HG02973 (cell line): ENCODE measurements at regions not wholly inside any gene's neighbourhood (a gene's known extent, or its start where the extent isn't known, plus 50 kb on each side); places are given as distances from the start of the nearest gene placed in this dataset.

Source experiments
- ATAC-seq: cut with Tn5 transposase; IDR thresholded peaks from one replicate; pipeline ENCODE4 v1.9.1; 2021; ENCODE audit warnings: moderate library complexity; ENCODE audit not compliant: unreplicated experiment

DNA sequence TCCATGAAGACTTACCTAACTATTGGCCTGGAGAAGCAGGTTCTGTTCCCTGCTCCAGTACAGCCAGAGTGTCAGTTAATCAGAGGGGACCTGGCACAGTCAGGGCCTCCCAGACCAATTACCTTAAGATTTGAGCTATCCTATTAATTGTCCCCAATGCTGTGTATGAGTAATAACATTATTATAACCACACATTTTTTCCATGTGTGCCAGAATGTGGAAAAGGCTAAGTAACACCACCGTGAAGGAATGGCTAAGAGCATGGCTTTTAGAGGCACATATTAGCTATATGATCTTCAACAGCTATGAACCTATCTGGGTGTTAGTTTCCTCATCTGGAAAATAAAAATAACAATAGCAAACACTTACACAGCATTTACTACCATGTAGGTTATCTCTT lies 111.1 kb upstream of the RAP1B start:
- ATAC-seq, result no peak

DNA sequence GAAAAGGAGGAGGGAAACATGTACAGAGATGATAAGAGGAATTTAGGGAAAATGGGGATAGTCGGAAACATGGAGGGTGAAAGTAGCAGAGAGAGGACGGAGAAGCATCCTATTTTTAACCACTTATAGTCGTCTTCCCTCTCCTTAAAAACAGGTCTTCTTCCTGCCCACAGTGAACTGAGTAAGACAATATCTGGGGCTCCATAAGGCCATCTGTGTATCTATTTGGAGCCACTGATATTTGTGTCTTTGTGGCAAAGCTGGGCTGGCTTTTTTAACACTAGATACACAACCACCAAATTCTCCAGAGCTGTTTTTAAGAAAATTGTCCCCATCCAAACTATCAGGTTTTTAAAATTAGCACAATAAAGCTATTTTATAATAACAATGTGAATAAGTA lies 109.5 kb upstream of the RAP1B start:
- ATAC-seq, result no peak

DNA sequence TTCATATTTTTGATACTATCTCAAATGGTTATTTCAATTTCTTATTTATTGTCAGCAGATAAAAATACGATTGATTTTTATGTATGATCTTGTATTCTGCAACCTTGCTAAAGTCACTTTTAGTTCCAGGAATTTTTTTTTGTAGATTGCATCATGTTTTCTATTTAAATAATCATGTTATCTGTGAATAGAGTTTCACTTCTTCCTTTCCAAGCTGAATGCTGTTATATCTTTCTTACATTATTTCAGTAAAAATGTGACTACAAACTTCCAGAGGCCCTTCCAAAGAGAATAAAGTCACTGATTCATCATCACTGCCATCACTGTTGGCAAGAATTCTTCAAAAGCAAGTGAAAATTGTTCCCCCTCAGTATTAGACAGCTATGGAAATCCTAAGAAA lies 104.7 kb upstream of the RAP1B start:
- no peak for ATAC-seq

DNA sequence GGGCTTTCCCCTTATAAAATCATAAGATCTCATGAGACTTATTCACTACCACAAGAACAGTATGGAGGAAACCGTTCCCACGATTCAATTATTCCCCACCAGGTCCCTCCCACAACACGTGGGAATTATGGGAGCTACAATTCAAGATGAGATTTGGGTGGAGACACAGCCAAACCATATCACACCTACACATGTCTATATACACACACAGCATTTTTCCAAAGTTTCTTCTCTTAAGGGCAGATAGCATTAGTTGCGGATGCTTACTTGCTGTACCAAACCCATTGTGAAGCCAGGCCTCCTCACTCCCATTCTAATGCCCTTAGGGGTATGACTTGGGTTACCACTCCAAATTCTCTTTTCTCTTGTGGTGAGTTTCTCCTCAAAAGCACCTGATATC lies 104.1 kb upstream of the RAP1B start:
- no peak for ATAC-seq

DNA sequence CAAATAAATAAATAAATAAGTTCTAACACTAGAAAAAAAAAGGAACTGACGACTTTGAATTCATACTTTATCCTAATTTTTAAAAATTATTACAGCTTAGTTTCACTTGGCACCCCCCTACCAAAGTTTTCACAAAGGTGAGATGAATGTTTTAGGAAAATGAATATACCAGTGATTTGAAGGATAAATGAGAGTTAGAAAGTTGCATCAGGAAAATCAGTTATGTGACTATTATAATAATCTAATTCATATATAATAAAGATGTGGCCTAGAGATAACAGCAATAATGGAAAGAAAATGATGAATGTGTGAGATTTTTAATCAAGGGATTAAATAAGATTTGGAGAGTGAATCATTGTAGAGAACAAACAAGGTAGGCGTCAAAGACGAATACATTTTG lies 103.0 kb upstream of the RAP1B start:
- ATAC-seq, result no peak

DNA sequence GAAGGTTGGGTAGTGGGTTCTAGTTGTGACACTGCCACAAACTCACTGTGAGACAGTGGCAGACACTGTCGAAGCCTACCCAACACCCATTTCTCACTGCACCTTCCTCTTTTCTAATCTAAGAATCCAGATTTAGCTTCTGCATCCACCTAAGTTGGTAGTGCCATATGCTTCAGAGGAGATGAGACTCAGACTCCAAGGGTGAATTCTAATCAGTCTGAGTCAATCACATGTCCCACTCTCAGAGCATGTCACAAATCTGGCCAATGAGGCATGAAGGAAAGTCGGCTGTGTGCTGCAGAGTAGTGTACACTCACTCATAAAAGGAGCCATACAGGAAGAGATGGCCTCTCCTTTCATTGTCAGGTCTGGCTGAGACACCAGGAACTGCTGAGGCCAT lies 102.1 kb upstream of the RAP1B start:
- ATAC-seq, result no peak

DNA sequence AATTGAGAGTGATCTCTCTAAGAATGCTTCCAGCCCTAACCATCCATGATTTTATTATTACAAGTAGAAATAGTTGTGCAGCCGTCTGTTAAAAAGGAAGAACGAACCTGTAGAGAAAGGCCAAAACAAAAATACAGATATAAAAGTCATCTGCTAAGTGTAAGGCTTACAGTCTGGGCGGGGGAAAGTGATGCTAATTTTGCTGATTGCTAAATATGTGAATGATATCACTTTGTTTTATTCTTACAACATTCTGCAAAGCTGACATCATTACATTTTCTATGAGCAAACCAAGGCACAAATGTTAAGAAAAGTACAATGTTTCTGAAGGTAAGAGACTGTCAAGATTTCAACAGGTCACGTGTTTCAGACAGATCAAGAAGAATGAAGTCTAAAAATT lies 101.5 kb upstream of the RAP1B start:
- ATAC-seq, result no peak

DNA sequence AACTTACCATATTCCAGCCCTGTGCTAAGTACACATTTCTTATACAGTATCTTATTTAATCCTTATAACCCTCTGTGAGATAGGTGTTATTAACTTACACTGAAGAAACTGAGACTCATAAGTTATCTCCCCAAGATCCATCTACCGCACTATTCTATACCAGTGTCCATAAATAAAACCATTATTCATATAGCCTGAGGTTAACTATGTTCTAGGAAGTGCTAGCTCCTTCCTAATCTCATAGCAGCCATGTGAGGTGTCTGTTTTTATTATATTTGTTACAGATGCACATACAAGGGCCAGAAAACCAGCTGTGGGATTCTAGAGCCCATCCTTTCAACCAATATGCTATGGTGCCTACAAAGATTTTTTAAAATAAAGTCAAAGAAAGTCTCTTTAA lies 100.3 kb upstream of the RAP1B start:
- no peak for ATAC-seq

DNA sequence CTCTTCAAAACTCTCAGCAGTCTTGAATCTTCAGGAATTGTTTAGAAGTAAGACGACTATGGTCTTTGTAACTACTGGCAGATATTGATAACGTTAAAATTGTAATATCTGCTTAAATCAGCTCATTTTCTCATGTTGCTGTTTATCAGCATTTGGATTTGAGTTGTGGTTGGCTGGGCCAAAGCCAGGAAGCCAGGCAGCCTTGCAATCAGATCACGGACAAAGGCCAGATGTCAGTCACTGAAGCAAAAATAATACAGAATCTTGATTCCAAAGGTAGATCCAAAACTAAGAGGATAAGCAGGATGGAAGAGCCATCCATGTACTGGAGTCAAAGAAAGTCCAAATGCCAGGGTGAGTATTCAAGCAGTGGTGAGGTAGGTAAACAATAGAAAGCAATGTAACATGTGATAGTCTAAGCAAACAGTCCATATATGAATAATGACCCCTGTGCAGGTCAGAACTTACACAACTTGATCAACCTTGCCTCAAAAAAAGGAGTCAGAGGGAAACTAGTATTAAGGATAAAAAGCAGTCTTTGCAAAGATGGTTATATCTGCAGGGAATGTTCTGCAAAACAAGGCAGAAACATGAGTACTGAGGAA lies 95.8 kb upstream of the RAP1B start:
- ATAC-seq, result no peak

DNA sequence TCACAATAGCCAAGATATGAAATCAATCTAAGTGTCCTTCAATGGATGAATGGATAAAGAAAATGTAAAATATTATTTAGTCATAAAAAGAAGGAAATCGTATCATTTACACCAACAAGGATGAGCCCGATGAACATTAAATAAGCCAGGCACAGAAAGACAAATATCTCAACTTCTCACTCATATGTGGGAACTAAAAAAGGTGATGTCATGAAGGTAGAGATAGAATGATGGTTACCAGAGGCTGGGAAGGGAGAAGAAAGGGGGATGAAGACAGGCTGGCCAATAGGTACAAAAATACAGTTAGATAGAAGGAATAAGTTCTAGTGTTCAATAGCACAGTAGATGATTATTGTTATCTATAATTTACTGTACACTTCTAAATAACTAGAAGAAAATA lies 94.9 kb upstream of the RAP1B start:
- no peak for ATAC-seq

DNA sequence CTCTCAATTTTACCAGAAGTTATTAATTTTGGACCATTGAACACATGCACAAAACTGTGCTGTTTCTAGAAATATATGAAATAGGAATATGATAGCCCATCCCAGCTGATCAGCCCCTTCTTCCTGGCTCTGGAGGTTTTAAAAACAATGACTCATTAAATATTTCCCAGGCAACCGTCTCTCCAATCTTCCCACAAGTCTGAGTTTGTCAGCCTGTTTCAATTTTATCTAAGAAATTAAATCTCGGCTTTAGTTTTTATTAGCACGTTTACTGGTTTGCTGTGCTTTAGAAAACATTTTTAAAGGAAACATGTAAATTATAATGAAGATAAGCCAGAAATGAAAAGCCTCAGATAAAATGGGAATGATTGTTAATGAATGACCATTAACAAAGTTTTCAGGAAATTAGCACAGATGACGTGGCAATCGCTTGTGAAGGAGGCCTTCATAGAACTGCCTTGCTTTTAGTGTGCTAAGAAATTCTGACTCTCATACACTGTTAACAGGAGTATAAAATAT lies 89.3 kb upstream of the RAP1B start:
- ATAC-seq, result no peak

DNA sequence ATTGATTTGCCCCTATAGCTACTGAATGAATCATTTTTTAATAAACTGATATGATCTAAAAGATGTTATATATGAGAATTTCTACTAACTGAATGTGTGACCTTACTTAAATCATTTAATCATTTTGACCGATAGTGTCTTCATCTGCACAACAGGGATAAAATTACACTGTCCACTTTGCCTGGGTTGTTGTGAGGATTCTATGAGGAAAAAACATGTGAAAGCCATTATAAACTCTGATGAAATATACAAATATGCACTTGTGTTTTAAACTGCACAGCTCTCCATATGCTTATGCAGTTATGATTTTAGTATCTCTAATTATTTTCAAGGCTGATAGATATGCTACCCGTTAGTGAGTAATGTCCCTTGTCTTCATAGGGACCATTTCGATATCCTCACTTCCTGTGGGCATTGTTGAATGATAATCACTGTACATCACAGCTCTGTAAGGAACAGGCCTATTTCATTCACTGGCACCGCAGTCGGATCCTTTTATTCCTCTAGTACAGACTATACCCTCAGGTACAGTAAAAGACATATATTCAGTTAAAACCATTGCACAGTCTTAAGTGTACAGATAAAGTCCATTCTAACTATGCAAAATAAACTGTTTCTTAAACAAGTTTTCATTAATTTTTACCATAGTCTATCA lies 88.7 kb upstream of the RAP1B start:
- ATAC-seq, result no peak

DNA sequence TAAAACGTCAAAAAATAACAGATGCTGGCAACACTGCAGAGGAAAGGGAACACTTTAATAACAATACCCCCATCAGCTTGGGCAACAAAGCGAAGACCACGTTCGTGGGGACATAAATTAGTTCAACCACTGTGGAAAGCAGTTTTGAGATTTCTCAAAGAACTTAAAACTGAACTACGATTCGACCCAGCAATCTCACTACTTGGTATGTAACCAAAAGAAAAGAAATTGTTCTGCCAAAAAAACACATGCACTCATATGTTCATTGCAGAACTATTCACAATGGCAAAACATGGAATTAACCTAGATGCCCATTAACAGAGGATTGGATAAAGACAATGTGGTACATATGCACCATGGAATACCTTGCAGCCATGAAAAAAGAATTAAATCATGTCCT lies 81.2 kb upstream of the RAP1B start:
- no peak for ATAC-seq

DNA sequence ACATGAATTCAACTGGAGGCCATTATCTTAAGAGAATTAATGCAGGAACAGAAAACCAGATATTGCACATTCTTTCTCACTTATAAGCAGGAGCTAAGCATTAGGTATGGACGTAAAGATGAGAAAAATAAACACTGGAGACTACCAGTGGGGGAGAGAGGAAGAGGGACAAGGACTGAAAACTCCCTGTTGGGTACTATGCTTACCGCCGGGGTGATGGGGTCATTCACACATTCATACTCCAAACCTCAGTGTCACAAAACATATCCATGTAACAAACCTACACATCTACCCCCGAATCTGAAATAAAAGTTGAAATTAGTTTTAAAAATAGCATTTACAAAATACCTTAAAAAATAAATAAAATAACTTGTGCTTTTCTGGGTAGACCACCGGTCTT lies 80.8 kb upstream of the RAP1B start:
- ATAC-seq, result no peak

DNA sequence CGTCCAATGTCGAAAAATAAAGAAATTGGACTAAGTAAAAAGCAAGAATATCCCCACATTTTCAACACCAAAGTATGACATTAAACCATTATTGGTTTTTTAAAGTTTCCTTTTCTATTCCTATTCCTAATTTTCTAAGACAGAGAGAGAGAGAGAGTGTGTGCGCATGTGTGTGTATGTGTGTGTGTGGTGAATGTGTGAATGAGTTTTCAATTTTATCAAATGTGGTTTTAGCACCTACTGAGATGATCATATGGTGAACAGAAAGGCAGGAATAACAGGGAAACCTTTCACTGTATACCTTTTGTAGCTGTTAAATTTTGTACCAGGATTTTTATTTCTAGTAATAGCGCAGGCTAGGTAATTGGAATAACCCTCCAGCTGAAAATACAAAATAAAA lies 80.4 kb upstream of the RAP1B start:
- ATAC-seq, result no peak

DNA sequence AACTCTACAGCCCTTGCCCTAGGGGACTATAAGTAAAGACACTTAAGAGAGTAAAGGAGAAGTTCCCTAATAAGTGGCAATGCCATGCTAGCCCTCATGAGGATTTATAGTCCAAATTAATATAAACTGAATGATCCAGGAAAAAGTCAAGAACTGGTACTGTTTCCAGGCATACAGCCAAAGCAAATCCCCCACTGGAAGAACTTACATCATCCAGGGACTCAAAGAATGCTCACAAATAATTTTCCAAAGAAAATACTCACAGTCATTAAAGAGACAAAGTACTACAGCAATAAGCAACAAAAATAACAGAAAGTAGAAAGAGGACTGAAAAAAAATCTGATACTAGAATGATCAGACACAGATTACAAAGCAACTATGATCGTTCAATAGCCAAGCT lies 79.7 kb upstream of the RAP1B start:
- no peak for ATAC-seq

DNA sequence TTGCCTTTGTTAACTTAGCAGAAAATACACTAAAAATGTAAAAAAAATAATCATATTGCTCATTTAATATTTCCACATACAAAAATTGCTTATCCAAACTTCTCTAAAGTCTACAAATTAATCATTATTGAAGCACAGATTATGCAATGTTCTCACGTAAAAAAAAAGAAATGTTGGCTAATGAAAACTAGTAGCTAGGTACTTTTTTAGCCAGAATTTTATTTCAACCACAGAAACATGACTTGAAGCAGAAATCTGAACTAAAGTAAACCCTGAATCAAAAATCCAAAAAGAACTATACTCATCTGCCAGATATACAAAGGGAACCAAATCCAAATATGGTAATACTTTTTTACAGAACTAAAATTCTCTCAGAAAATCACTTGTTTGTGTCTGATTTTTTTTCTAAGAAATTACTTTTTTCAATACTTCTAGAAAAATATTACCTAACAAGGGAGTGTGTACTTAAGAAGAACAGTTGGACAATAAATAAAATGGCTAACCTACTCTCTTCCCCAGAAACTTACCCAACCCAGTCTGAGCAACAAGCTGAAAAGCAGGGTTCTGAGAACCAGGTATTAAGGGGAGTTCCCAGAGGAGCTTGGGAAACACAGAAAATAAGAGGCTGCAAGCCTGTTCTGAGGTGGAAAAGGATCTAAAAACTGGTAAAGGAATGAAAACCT lies 78.4 kb upstream of the RAP1B start:
- ATAC-seq, result no peak

DNA sequence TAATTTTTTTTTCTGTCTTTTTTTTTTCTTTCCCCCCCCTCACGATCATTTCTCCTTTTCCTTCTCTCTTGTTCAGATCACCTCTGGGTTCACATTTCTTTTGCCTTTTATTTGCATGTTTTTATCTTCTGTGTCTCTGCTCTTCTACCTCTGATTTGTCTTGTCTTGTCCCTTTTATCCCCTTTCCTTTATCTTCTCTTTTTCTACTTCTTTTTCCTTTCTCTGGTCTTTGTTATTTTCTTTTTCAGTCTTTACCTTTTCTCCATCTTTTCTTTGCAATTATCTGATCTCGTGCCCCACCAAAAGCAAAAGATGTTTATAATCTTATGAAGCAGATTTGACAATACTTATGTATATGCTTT lies 77.8 kb upstream of the RAP1B start:
- no peak for ATAC-seq

DNA sequence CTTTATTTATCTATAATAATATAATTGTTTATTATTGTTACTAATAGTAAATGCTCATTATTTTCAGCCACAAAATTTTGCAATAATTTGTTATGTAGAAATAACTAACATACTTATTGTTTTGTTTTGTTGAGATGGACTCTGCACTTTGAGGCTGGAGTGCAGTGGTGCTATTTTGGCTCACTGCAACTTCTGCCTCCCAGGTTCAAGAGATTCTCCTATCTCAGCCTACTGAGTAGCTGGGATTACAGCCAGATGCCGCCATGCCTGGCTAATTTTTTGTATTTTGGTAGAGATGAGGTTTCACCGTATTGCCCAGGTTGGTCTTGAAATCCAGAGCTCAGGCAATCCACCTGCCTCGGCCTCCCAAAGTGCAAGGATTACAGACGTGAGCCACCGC lies 76.6 kb upstream of the RAP1B start:
- no peak for ATAC-seq

DNA sequence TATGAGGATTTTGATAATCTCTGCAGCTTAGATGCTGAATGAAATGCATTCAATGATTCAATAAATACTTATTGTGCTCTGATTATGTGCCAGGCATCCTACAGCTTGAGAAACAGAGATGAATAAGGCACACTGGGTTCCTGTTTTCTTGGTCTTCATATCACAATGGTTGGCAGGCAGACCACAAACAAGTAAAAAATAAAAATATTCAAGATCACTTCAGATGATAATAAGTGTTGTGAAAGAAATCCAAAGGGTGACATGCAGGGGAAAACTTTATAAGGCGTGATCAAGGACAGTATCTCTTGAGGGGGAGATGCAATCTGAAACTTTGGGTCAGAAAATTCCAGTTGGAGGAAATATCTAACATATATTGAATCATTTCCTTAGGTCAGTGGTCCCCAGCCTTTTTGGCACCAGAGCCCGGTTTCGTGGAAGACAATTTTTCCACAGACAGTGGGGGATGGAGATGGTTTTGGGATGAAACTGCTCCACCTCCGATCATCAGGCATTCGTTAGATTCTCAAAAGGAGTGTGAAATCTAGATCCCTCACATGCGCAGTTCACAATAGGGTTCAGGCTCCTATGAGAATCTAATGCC lies 73.7 kb upstream of the RAP1B start:
- no peak for ATAC-seq

DNA sequence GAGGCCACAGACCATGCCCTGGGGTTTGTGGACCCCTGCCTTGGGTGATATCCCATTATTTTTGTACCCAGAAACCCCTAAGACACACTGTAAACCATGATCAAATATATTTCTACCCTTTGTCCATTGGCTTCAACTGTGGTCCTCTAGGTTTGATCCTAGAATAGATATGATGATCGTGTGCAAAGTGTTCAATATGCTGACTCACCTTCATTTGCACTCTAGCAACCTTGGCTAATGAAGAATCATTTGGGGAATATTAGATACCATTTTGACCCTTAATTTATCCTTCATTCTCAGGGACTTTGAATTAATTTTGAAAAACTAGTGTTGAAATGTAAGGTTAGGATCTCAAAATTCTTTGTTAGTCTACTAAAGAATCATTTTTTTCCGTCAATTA lies 73.1 kb upstream of the RAP1B start:
- ATAC-seq, result no peak
